GM21576 (cell line): ENCODE measurements at regions not wholly inside any gene's neighbourhood (a gene's known extent, or its start where the extent isn't known, plus 50 kb on each side); places are given as distances from the start of the nearest gene placed in this dataset.

Experiments
- ATAC-seq: cut with Tn5 transposase; IDR thresholded peaks from one replicate; pipeline ENCODE4 v1.9.1; 2021; ENCODE audit warnings: mild to moderate bottlenecking, moderate library complexity; ENCODE audit not compliant: unreplicated experiment

DNA sequence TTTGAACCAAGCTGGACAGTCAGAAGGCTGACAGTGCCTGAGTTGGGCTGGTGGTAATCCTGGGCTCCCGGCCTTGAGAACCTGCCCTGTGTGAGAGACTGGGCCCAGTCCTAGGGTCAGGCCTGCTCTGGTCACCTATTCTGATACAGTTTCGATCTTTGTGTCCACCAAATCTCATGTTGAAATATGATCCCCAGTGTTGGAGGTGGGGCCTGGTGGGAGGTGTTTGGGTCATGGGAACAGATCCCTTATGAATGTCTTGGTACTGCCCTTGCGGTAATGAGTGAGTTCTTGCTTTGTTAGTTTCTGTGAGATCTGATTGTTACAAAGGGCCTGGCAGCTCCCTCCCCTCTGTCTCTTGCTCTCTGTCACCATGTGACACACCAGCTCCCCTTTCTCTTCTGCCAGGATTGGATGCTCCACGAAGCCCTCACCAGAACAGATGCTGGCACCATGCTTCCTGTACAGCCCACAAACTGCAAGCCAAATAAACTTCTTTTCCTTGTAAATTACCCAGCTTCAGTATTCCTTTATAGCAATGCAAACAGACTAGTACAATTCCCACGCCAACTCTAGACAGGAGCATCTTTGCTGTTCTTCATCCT lies 111.8 kb upstream of the ZNF438 start:
- no peak for ATAC-seq

GRCh38 chr10:31145986-31146385 lies 114.3 kb upstream of the ZNF438 start:
- no peak for ATAC-seq

DNA sequence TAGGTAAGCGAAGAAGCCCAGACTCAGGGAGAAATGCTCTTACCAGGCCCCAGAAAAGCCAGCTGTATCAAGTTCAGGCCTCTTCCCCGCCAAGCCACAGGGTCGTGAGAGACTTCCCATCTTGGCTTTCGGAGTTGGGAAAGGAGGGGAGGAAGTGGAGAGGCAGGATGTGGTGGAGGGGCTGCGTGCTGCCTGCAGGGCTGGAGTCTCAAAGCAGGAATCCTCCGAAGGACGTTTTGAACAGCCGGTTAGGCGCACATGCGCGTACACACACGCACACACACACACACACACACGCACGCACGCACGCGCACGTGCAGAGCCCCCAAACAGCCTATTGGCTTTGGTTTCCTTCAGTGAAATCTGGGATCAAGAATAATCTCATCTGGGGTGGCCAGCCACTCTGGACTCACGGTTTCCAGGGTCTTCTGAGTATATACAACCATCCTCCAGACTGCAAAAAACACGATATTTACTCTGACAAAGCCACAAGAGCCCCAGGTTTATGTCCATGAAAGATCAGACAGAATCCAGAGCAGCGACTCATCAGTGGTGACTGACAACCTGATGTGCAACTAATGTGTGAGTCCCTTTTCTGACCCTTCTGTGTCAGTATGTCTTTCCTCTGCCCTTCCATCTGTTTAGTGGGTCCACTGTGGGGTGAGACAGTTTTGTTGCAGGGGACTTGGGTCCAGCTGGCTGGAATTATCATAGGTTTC lies 115.0 kb upstream of the ZNF438 start:
- no peak for ATAC-seq

- ATAC-seq: no peak
Observed at GRCh38 chr10:31147210-31147608, 115.5 kb upstream of the ZNF438 start.

- ATAC-seq: no peak
Observed at GRCh38 chr10:31148951-31149350, 117.3 kb upstream of the ZNF438 start.

- no peak for ATAC-seq
Observed at GRCh38 chr10:31149835-31150512, 118.3 kb upstream of the ZNF438 start.

DNA sequence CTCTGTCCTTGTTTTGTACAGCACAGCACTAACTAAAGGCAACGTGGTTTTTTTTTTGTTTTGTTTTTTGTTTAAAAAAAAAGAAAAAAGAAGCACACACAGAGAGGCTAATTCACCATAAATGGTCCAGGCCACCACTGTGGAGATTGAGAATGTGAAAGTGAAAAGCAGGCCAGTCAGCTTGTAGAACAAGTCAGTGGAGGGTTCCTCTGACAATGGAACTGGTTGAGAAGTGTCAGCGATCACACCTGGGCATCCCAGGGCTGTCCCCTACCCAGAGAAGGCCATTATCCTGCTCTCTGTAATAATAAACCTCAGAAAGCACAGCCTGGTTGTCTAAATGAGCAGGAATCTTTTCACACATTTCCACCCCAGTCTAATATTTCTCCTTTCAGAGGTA lies 119.6 kb upstream of the ZNF438 start:
- ATAC-seq: no peak

- no peak for ATAC-seq
Observed at GRCh38 chr10:31152421-31153135, 120.9 kb upstream of the ZNF438 start.

DNA sequence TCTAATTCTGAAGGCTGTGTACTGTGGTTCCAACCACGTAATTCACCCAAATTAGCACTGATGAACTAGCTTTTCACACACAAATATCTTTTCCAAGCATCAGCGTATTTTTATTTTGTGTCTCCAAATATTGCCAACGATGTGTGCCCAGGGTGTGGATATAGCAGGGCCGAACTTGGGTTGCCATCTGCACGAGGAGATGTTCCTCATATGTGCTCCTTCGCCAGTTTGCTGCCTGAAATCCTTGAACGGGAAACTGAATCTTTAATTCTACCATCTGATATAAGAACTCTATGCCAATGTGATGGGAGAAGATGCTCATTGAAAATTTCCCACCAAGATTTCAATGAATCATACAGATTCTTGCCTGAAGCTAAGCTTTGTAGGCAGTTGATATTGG lies 121.5 kb upstream of the ZNF438 start:
- ATAC-seq: no peak

GRCh38 chr10:31153692-31154091 lies 122.0 kb upstream of the ZNF438 start:
- ATAC-seq: no peak

GRCh38 chr10:31154996-31155395 lies 123.3 kb upstream of the ZNF438 start:
- ATAC-seq: no peak

DNA sequence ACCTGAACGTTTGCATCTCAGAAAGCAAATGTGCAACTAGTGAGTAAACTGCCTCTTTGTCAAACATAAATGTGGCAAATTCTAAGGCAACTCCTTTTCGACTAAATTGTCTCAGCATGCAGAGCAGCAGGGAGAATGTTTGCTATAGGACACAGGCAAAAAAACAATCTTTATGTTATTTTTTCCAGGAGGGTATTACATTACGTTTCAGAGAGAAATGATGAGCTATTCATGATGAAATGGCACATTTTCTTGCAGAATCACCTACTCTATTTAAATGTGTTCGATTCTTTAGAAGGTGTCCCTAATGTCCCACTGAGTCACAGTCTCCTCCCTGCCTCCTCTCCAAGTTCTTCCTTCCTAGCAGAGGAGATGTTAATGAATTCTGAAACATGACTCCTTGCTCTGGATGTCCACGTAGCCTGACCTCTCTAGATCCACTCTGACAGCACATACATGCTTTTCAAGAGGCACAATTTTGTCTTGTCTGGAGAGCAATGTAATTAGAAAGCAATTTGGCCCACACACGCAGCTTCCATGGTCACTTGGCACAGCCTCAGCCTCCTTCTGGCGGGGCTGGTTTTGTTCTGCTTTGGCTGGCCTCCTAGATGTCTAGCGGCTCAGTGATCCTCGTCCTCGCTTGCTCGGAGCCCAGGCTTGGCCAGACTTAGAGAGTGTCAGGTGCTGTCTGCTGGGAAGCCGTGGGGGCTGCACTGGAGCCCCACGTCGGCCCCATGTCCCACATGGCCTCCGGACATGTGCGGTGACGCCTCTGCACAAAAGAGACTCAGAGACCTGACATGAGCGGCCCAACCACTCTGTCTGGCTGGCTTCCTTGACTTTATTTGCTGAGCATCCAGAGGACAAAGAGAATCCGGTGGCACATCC lies 125.7 kb upstream of the ZNF438 start:
- no peak for ATAC-seq

DNA sequence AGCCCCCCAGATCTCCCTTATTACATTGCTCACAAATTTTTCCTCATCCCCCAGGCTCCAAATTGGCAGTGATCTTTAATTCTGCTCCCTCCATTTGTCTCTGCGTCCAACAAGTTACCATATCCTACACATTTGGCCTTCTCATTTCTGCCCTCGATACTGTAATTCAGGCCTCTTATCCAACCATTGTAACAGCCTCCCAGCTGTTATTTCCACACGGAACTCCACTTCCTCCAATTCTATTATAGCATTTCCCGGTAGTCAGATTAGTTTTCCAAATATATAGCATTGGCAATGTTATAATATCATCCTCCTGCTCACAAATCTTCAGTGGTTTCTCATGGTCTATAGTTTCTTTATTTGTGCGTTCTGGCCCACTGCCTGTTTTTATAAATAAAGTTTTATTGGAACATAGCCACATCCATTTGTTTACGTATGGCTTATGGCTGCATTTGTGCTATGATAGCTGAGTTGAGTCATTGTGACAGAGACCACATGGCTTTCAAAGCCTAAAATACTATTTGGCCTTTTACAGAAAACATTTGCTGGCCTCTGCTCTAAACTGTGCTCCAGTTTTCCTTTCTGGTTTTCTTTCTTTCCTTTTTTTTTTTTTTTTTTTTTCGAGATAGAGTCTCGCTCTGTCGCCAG lies 126.5 kb upstream of the ZNF438 start:
- no peak for ATAC-seq

GRCh38 chr10:31166606-31167005 lies 134.9 kb upstream of the ZNF438 start:
- ATAC-seq: no peak

- ATAC-seq: no peak
Observed at GRCh38 chr10:31170636-31171035, 139.0 kb upstream of the ZNF438 start.

DNA sequence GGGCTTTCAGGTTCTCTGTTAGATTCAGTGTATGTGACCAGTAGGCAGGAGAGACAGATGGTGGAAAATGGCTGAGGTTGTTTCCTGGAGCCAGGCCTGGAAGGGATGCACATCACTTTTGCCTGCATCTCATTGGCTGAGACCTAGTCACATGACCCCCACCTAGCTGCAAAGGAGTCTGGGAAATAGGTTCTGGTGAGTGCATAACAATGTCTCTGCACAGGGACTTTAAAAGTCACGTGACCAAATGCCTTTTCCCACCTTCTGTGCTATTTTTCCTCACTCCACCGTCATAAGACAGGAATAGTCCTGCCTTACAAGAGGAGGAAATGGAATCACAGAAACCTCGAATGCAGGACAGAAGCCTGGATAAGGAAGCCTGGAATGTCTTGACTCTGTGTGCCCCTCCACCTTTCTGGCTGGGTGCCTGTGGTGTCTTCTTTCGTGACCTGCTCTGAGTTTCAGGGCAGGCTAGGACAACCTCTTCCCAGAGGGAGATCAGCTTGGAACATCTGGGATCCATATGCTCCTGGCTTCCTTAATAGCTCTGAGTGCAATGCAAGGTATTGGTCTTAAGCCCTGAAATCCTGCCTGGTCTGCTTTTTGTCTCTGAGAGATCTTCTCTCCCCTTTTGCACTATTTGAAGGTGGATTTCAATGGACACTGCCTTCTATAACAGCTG lies 139.9 kb upstream of the ZNF438 start:
- no peak for ATAC-seq

GRCh38 chr10:31172925-31173324 lies 141.3 kb upstream of the ZNF438 start:
- ATAC-seq: no peak

GRCh38 chr10:31173752-31174151 lies 142.1 kb upstream of the ZNF438 start:
- no peak for ATAC-seq

- ATAC-seq: no peak
Observed at GRCh38 chr10:31179091-31179680, 139.8 kb upstream of the ZEB1 start.
